ENCODE measurements at regions not wholly inside any gene's neighbourhood (a gene's known extent, or its start where the extent isn't known, plus 50 kb on each side); places are given as distances from the start of the nearest gene placed in this dataset.
"Not testable (repeated sequence)": the region's sequence is repeated elsewhere in the genome, so short reads cannot be mapped to it uniquely, and the experiment has no call there.

DNA sequence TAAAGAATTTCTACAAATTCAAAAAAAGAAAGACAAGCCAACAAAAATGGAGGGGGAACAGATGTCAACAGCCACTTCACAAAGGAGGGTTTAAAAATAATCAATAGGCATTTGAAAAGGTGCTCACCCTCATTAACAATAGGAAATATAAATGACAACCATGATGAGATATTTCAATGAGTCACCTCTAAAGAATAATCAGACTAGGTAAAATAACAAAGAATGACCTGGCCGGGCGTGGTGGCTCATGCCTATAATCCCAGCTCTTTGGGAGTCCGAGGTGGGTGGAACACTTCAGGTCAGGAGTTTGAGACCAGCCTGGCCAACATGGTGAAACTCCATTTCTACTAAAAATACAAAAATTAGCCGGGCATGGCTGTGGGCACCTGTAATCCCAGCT lies 133.6 kb downstream of the KCNE4 start:
- H3K27ac ChIP-seq, result no peak overlapping the region
- H3K4me1 ChIP-seq, result no peaks in the 10 kb centered on the region
- intact Hi-C loops (cut with DNase I), result no loop called here
- no peak for DNase-seq
- no peaks in the 10 kb centered on the region for H3K27me3 ChIP-seq
- no peak overlapping the region for H3K4me3 ChIP-seq
- WGBS, 2 donors, result 83% methylated on average over 4 of the region's 4 CpGs
- FAIRE-seq, result no peak
- no peak for ATAC-seq
- TF ChIP-seq, protein P1, sequence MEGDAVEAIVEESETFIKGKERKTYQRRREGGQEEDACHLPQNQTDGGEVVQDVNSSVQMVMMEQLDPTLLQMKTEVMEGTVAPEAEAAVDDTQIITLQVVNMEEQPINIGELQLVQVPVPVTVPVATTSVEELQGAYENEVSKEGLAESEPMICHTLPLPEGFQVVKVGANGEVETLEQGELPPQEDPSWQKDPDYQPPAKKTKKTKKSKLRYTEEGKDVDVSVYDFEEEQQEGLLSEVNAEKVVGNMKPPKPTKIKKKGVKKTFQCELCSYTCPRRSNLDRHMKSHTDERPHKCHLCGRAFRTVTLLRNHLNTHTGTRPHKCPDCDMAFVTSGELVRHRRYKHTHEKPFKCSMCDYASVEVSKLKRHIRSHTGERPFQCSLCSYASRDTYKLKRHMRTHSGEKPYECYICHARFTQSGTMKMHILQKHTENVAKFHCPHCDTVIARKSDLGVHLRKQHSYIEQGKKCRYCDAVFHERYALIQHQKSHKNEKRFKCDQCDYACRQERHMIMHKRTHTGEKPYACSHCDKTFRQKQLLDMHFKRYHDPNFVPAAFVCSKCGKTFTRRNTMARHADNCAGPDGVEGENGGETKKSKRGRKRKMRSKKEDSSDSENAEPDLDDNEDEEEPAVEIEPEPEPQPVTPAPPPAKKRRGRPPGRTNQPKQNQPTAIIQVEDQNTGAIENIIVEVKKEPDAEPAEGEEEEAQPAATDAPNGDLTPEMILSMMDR (IDR thresholded peaks at IDR 0.05), result no peak
- H3K36me3 ChIP-seq, result no peaks in the 10 kb centered on the region
- H3K9me3 ChIP-seq, result no peaks in the 10 kb centered on the region

DNA sequence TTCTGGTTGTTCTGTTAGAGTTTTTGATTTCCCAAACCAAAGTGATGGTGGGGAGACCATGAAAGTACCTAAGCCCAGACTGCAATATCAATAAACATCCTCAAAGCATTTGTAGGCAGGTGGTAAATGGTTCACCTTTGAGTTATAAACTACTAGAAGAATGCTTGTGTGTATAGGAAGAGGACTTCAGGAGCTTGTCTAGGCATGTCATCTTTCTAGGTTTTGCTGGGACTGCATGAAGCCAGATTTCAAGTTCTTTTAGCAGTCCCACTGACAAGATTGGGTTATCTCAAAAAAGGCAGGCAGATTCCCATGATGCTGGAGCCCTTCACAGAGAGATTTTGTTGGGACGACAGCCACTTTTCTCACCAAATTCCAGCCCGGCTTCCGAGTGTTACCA lies 135.3 kb downstream of the KCNE4 start:
- DNase-seq (no peak), ATAC-seq (no peak), FAIRE-seq (no peak)
- no peaks in the 10 kb centered on the region for H3K36me3 ChIP-seq
- no peak overlapping the region for H3K4me3 ChIP-seq
- no peaks in the 10 kb centered on the region for H3K4me1 ChIP-seq
- no peaks in the 10 kb centered on the region for H3K27me3 ChIP-seq
- intact Hi-C loops (cut with DNase I), result no loop called here
- no peak overlapping the region for H3K27ac ChIP-seq
- TF ChIP-seq, protein P1 (IDR thresholded peaks at IDR 0.05), result no peak
- 87 to 91% methylated on average over 3 of the region's 3 CpGs for WGBS, 2 donors
- no peaks in the 10 kb centered on the region for H3K9me3 ChIP-seq

DNA sequence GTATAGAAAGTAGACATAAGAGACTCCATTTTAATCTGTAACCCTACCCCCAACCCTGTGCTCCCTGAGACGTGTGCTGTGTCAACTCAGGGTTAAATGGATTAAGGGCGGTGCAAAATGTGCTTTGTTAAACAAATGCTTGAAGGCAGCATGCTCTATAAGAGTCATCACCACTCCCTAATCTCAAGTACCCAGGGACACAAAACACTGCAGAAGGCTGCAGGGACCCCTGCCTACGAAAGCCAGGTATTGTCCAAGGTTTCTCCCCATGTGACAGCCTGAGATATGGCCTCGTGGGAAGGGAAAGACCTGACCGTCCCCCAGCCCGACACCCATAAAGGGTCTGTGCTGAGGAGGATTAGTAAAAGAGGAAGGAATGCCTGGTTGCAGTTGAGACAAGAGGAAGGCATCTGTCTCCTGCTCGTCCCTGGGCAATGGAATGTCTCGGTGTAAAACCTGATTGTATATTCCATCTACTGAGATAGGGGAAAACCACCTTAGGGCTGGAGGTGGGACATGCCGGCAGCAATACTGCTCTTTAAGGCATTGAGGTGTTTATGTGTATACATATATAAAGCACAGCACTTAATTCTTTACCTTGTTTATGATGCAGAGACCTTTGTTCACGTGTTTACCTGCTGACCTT lies 138.7 kb downstream of the KCNE4 start:
- H3K4me3 ChIP-seq; DNase-seq; FAIRE-seq; H3K27me3 ChIP-seq; H3K9me3 ChIP-seq; H3K27ac ChIP-seq; H3K36me3 ChIP-seq; H3K4me1 ChIP-seq; intact Hi-C loops (cut with DNase I); ATAC-seq: not testable (repeated sequence)
- whole genome bisulfite sequencing, 2 donors, result 54 to 63% methylated on average over 10 of the region's 10 CpGs

DNA sequence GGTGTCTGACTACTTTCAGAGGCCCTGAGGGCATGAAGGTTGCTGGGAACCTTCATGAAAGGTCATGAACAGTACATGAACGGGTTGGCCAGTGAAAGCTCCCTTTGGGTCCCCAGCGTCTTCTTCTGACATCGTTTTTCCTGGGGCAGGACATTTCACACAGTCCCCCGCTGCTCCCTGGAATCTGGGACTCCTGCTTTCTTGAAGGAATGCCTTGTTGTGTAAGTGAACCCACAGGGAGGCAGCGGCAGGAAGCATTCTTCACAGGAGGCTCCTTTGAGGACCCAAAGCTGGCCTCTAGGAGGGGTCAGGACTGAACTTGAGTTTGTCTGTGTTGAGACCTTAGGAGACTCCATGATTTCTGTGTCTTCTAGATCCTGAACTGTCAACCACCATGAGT lies 144.3 kb downstream of the KCNE4 start:
- DNase-seq (no peak), FAIRE-seq (no peak), ATAC-seq (no peak)
- TF ChIP-seq, protein P1 (IDR thresholded peaks at IDR 0.05), result no peak
- whole genome bisulfite sequencing, 2 donors, result 71 to 73% methylated on average over 5 of the region's 5 CpGs
- no peak overlapping the region for H3K27ac ChIP-seq
- no peaks in the 10 kb centered on the region for H3K9me3 ChIP-seq
- H3K27me3 ChIP-seq, result no peaks in the 10 kb centered on the region
- intact Hi-C loops (cut with DNase I), result no loop called here
- H3K4me3 ChIP-seq, result no peak overlapping the region
- no peaks in the 10 kb centered on the region for H3K36me3 ChIP-seq
- no peaks in the 10 kb centered on the region for H3K4me1 ChIP-seq

DNA sequence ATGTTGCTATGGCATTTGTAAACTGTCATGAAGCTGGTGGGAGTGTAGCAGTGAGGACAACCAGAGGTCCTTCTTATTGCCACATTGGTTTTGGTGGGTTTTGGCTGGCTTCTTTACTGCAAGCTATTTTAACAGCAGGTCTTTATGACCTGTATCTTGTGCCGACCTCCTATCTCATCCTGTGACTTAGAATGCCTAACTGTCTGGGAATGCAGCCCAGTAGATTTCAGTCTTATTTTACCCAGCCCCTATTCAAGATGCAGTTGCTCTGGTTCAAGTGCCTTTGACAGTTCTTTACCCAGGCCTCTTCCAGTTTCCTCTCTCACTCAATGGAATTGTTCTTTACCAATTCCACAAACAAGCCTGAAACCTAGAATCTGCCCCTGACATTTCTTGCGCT lies 145.1 kb downstream of the KCNE4 start:
- H3K36me3 ChIP-seq, result no peaks in the 10 kb centered on the region
- no peak overlapping the region for H3K27ac ChIP-seq
- no peak for DNase-seq
- no peak for ATAC-seq
- H3K4me1 ChIP-seq, result no peaks in the 10 kb centered on the region
- no peaks in the 10 kb centered on the region for H3K27me3 ChIP-seq
- TF ChIP-seq, protein P1 (IDR thresholded peaks at IDR 0.05), result no peak
- no peak overlapping the region for H3K4me3 ChIP-seq
- no peak for FAIRE-seq
- intact Hi-C loops (cut with DNase I), result no loop called here
- H3K9me3 ChIP-seq, result no peaks in the 10 kb centered on the region
- 65 to 66% methylated on average over 2 of the region's 2 CpGs for WGBS, 2 donors
